T-helper 2 cell treated with Interferon-gamma antibody and Interleukin-4, amounts not matched to agents 5 μg/mL and 100 μg/mL, for 36 hours (primary cell): ENCODE measurements at regions not wholly inside any gene's neighbourhood (a gene's known extent, or its start where the extent isn't known, plus 50 kb on each side); places are given as distances from the start of the nearest gene placed in this dataset.

ENCODE experiments used
- DNase-seq: peaks from one replicate; pipeline ENCODE4 v3.0.0; 2021; ENCODE audit warnings: low spot score
- H3K27ac Mint-ChIP-seq: one replicate; pipeline ENCODE4 v1.8.0; 2021; ENCODE audit warnings: mild to moderate bottlenecking, mixed read lengths
- H3K27me3 Mint-ChIP-seq: one replicate; pipeline ENCODE4 v1.8.0; 2021; ENCODE audit warnings: low read depth, mixed read lengths
- H3K36me3 Mint-ChIP-seq: one replicate; pipeline ENCODE4 v1.8.0; 2021; ENCODE audit warnings: low read depth, mixed read lengths
- H3K4me1 Mint-ChIP-seq: one replicate; pipeline ENCODE4 v1.8.0; 2021; ENCODE audit warnings: low read depth, mixed read lengths
- H3K4me3 Mint-ChIP-seq: one replicate; pipeline ENCODE4 v1.8.0; 2022; ENCODE audit warnings: mild to moderate bottlenecking, moderate library complexity, mixed read lengths
- H3K9me3 Mint-ChIP-seq: one replicate; pipeline ENCODE4 v1.8.0; 2021; ENCODE audit warnings: mixed read lengths

DNA sequence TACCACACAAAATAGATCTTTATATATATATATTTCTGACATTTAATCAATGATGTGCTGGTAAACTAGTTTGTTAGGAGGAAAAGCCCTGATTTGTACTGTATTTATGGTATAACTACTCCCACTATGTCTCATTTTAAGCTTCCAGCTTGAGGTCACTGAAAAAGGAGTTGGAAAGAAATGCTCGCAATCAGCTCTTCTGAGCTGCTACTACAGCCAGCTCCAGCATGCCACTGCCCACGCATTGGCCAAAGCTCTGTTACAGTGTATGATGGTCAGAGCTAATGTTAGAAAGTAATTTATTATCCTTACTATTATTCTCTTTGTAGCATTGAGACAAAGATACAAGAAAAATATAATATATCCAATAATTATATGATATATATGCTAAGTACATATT, 55.0 kb upstream of the PCED1B start:
- Mint-ChIP-seq H3K27ac (no peak overlapping the region), H3K9me3 (no peaks in the 10 kb centered on the region), H3K4me1 (peaks cover 3% of the 10 kb centered on the region), H3K36me3 (no peaks in the 10 kb centered on the region), H3K27me3 (peaks cover 10% of the 10 kb centered on the region), H3K4me3 (no peak overlapping the region)
- DNase-seq: no peak

DNA sequence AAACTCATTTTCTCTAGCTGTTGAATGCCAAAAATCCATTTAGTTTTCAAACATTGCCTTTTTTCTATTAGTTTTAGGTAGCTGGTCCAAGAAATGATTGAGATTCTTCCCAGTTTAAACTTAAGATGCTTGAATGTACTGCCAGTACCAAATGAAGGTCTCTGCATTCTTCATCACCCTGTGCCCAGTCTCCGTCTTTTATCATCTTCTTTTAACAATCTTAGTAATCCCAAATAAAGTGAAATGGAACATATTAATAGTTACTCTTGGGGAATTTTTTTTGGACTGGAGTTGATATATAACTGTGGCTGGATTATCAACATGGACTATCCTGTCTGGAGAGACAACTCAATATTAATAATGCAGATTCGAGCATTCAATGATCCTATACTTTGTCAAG, 54.1 kb upstream of the PCED1B start:
- Mint-ChIP-seq H3K4me1 (peaks cover 3% of the 10 kb centered on the region), H3K27ac (no peak overlapping the region), H3K27me3 (peaks cover 5% of the 10 kb centered on the region), H3K4me3 (no peak overlapping the region), H3K36me3 (no peaks in the 10 kb centered on the region), H3K9me3 (no peaks in the 10 kb centered on the region)
- no peak for DNase-seq

DNA sequence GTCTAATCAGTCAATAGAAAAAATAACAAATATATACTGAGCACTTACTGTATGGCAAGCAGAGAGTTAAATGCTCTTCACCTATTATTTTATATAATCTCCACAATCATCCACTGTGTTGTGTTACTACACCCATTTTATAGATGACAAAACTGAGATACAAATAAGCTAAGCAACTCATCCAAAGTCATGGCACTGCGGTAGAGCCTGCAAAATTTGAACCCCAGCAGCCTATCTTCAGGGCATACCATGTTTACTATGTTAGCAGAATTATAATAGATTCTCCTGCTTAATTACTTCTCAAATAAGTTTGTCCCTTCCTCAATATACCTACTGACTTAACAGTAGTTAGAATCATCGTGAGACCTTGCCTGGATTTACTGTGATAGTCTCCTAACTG, 53.6 kb upstream of the PCED1B start:
- H3K27me3 Mint-ChIP-seq: peaks cover 7% of the 10 kb centered on the region
- peaks cover 3% of the 10 kb centered on the region for H3K4me1 Mint-ChIP-seq
- no peaks in the 10 kb centered on the region for H3K9me3 Mint-ChIP-seq
- H3K27ac Mint-ChIP-seq: no peak overlapping the region
- DNase-seq: no peak
- H3K4me3 Mint-ChIP-seq: no peak overlapping the region
- no peaks in the 10 kb centered on the region for H3K36me3 Mint-ChIP-seq

DNA sequence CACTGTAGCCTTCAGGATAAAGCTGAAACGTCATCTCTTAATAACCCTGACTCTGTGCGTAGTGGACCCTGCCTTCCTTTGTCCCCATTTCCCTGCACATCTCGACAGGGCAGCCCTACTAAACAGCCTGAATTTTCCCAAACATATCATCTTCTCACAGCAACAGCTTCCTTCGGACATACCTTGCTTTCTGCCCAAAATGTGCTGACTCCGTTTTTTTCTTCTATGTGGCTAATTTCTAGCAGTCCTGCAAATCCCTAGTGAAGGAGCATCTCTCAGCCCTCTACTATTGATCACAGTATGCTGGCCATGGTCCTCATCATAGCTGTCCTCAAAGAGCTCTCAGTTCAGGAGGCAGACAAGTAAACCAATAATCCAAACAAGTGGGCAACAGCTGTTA, 53.1 kb upstream of the PCED1B start:
- Mint-ChIP-seq H3K9me3 (no peaks in the 10 kb centered on the region), H3K4me3 (no peak overlapping the region), H3K4me1 (peaks cover 3% of the 10 kb centered on the region), H3K27me3 (peaks cover 7% of the 10 kb centered on the region), H3K36me3 (no peaks in the 10 kb centered on the region), H3K27ac (no peak overlapping the region)
- no peak for DNase-seq
